Dermis blood vessel endothelial cell (primary cell): ENCODE measurements at regions not wholly inside any gene's neighbourhood (a gene's known extent, or its start where the extent isn't known, plus 50 kb on each side); places are given as distances from the start of the nearest gene placed in this dataset.
A peak's percentile ranks its signal among the peaks of the same experiment; 100 is the strongest.
"Not testable (repeated sequence)": the region's sequence is repeated elsewhere in the genome, so short reads cannot be mapped to it uniquely, and the experiment has no call there.

Source experiments
- DNase-seq: peaks from one replicate; pipeline ENCODE4 v3.0.0; 2010

GRCh38 chr5:3339092-3339797 is 256.4 kb upstream of the IRX1 start:
- no peak for DNase-seq

DNA sequence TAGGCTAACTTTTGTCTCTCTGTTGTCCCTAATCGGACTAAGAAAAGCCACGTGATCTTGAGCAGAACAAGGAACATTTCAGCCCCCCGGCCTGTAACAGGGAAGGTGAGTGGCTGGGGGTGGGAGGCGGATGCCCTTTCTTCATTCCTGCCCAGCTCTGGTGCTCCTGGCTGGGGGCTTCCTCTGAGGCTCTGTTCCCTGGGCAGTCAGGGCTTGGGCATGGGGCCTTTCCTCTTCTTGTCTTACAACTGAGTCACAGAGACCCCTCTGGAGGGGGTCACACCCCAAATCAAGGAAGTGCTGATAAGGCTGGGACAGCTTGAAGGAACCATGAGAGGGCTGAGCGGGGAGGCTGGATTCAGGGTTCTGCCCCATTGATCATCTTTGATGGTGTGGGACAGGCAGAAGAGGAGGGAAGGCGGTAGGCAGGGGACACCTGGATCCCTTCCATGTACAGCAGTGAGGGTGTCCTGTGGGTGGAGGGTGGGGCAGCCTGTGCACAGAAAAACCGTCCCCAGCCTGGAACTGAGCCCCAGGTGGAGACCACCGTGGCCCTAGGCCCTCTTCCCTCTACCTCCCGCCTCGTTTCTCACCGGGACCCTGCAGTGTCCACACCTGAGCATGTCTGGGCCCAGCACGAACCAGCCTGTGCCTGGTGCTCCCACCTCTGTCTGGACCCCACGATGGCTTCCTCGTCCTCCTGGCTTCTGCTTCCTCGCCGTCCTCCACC is 257.7 kb upstream of the IRX1 start:
- no peak for DNase-seq

DNA sequence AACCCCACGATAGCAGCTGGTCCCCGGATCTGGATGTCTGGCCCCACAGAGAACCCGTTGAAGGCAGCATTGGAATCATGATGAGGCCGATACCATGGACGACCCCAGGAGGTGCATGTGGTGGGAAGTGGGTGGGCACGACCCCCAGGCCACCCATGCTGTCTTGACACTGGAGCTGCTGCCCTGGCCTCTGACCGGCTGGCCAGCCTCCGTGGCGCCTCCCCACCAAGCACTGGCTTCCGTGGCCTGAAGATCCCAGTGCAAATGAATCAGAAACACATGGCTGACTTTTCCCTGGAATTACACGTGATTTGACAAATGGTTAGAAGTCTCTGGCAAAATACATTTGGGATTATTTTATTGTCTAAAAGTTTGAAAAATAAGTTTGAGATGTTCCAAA is 259.0 kb upstream of the IRX1 start:
- no peak for DNase-seq

DNA sequence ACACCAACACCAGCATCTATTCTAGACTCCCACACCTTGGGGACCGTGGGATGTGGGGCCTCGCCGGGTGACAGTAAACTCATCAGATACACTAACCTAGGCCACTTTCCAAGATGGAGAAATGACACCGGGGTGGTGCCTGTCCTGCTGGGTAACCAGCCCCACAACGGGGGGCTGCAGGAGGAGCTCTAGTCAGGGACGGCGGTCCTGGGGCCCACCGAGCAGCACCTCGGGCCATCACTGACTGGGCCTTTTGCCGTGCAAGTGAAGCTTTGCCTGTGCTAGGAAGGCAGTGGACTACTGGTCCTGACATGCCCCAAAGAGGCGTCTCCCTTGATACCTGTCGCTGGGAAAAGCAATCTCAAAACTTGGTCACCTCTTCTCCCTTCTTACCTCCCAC is 260.3 kb upstream of the IRX1 start:
- no peak for DNase-seq

DNA sequence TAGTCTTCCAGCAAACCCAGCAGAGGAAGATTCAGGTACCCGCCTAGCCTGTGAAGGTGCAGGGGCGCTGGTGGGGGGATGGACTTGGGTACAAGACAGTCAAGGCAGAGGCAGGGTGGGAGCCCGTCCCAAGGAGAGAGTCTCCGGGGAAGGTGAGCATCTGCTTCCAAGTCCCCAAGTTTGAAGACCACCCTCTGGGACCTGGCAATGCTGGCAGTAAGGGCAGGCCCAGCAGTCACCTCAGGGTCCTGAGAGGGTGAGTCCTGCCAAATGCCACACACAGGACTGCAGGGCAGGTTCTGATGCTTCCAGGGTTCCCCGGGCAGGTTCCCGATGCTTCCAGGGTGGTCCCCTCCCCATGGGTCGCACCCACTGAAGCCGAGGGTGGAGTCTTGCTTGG is 261.8 kb upstream of the IRX1 start:
- no peak for DNase-seq

DNA sequence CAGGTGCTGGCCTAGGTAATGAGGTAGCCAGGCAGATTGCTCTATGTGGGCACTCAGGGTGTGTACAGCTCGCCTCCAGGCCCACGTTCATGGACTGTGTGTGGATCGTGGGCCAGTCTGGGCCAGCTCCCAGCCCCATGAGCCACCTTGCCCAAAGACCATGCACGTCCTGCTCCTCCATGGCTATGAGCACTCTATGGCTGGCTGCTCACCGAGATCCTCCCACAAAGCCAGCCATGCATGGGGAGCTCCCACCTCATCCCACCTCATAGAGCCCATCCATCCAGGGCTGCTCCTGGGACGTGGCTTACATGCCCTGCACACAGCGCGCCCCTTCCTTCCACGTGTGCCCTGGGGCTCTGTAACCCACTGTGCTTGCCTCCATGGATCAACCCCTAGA is 262.5 kb upstream of the IRX1 start:
- DNase-seq: no peak

DNA sequence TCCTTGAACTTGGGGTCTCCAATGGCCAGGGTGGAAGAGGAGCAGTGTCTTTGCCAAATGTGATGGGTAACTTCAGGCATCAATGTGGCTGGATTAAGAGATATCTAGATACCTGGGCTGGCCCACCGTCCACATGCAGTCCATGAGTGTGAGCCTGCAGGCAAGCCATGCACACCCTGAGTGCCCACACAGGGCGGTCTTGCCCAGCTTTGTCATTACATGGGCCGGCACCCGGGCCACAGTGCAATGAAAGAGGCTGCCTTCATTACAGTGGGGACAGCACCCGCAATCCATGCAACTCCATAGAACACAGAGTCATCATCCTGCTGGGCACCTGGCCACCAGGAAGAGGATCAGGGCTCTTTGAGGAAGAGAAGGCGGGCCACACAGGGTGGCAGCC is 263.8 kb upstream of the IRX1 start:
- DNase-seq: no peak

DNA sequence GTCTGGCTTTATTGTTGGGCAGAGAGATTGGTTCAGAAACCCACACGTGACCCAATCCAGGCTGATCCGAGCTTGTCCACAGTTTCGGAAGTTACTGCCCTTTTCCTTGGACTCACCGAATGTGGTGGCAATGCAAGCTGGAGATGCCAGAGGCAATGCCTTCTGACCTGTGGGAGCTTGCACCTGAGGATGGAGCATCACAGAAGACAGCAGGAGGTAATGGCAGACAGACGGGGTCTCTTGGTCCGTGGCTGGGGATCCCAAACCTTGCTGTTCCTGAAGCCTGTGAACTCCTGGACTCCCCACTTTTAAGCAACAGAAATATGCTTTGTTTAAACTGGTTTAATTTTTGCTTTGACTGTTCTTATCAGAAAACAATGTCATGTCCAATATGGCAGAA is 265.2 kb upstream of the IRX1 start:
- DNase-seq: no peak

DNA sequence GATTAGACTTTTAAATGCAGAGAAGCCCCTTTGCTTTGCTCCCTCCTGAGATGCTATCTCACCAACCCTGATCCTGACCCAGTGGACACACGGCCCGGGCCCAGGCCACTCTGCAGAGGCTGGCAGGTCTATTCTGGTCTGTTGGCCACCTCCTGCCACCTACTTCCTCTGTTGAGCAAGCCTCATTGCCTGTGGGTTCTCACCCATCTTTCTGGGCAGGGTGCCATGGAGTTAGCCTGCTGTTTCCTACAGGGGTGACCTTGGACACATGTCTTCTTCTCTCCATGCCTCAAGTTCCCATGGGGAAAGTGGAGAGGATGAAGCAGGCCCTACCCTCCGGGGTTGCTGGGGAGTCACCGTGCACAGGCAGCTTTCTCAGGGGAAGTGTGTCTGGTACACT is 266.2 kb upstream of the IRX1 start:
- no peak for DNase-seq

GRCh38 chr5:3326841-3327232 is 268.8 kb upstream of the IRX1 start:
- DNase-seq: no peak

DNA sequence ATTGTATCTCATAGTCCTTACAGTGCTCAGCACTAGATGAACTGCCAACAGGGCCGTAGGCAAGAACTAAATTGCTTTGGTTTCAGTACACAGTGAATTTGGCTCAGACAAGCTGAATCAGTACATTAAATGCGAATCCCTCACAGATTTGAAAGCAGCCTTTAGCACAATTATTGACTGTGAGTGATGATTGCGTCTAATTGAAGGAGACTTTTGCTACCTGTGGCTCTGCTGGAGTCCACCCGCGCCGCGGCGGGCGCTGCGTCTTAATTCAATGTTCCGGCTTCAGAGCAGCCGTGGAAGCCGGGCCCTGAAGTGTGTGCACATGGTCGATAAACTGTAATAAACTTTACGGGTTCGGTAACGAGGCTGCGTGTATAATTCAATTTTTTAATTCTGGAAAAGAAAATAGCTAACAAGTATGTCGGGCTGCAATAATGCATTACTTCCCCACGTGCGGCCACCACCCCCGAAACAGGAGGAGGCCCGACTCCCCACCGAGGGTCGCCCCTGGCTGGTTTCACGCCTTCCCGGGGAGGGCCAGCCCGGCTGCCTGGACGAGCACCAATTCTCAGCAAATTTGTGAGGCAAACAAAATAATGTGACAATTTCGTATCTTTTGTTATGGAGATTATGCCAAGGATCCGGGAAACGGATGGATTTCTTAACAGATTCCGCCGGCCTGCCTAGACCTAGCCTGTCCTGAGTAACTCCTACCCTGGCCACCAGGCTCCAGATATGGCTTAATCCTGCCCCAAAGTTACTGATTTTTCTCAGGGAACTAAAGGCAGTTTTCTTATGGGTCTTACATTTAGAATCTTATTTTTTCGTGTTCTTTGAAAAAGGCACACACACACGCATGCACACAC is 269.4 kb upstream of the IRX1 start:
- no peak for DNase-seq

DNA sequence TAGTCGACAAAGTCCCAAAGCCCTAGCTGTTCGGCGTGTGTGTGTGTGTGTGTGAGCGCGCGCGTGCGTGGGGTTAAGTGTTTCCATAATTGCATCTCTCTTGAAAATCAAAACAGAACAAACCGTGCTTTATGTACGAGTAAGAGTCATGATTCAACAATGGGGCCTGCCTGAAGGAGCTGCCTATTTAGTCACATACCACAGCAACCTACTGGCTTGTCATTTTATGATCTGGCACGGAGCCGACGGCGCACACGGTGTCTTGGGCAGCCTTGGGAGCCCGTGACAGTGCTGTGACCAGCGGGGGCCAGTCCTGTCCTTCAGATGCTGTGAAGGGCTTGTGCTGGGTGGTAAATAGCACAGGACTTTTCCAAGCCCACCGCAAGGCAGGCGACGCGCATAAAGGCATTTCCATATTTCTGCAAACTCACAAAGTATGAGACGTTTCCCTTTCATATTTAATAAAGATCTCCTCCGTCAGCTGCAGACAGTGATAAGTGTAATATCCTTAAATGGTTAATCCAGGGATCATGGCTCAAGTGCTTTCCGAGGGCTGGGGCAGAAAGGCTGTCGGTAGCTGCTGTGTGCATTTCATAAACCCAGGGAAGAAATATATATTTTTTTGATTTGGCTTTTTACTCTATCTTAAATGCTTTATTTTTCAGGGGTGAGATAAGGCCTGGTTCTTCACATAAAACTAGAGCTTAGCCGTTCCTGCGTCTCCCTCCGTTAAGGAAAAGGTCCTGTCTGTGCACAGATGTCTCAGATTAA is 270.2 kb upstream of the IRX1 start:
- DNase-seq: no peak

DNA sequence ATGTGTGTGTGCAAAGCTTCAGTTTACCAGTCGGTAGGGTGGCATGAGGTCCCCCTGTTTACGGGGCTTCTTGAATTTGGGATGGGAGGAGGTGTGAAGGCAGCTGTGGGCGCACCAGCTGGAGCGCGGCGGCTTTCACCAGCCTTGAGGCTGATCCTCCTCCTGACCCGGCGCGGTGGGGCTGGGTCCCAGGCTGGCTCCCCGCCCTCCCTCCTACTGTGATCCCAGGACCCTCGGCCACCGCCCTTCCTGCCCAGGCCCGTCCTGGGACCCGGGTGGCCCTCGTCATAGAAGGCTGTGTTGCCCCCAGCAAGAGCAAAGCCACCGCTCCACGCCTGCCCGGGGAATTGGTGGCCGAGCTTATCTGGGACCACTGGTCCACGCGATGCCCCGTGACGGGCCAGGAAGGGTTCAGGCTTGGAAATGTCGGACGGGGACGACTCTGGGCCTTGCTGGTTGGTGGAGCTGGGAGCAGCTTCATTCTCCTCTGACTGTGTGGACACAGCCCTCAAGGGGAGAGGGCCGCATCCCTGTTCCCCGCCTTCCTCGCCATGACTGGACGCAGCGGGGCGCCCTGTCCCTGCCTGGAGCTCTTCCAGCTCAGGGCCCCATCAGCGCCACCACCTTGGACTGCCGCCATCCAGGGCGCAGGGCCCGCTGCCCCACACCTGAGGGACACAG is 271.1 kb upstream of the IRX1 start:
- DNase-seq: no peak

- DNase-seq: not testable (repeated sequence)
Measured at GRCh38 chr5:3323966-3324365, 271.7 kb upstream of the IRX1 start.

DNA sequence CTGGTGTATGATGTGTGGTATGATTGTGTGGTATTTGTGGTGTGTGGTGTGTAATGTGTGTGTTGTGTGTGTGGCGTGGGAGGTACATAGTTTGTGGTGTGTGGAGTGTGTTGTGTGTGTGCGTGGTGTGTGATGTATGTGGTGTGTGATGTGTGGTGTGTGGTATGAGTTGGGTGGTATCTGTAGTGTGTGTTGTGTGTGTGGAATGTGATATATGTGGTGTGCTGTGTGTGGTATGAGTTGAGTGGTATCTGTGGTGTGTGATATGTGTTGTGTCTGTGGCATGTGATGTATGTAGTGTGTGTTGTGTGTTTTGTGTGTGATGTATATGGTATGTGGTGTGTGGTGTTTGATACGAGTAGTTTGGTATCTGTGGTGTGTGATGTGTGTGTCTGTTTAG is 272.5 kb upstream of the IRX1 start:
- DNase-seq: no peak

- DNase-seq: no peak
Measured at GRCh38 chr5:3322642-3323041, 273.0 kb upstream of the IRX1 start.

DNA sequence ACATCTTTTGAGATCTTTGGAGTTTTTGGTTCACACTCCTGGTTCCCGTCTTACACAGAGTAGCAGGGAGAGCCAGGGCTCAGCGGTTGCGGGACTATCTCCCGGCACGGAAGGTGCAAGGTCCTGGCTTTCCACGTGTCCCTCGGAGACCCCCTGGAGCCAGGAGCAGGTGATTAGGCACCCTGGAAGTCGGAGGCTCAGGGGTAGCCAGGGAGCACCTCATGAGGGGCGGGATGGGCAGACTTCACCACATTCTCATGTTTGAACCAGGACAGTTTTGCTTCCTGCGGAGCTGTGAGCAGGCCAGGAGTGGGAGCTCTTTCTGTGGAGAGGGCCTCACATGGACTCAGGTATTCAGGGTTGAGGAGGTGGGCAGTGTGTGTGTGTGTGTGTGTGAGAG is 273.7 kb upstream of the IRX1 start:
- DNase-seq: no peak

GRCh38 chr5:3321119-3321760 is 274.4 kb upstream of the IRX1 start:
- DNase-seq: no peak

GRCh38 chr5:3320317-3320875 is 275.2 kb upstream of the IRX1 start:
- DNase-seq: peak; percentile 90

DNA sequence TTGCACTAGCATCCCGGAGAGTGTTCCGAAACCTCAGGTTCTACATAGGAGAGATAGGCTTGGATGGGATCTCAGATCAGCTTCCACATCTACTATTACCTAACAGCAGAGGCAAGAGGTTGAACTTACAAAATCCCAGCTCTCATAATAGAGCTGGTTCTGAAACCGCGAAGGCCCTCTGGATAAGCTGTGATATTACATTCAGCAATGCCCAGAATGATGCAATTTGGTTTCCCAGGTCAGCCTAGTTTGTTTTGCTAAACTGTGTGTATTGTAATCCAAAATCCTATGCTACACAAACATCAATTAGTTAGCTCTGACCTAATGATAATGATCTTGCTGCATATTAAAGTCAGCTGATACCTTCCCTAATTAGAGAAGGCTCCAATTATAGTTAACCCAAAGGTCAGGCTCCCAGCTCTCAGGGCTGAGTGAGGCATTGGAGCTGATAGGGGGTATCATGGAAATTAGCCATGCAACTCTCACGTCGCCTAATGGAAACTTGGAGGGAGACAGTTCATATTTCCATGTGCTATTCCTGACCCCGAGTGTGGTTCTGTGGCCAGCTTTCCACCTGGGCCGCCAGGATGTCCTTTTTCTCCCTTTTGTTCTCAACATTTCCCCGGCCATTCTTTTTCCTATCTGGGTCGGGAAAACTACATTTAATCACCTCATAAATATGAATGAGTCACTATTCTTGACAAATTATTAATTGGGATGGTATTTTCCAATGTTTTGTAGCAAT is 278.4 kb upstream of the IRX1 start:
- DNase-seq: peak; percentile 78

GRCh38 chr5:3313569-3313968 is 282.1 kb upstream of the IRX1 start:
- DNase-seq: no peak
